GM21526 (cell line): ENCODE measurements at regions not wholly inside any gene's neighbourhood (a gene's known extent, or its start where the extent isn't known, plus 50 kb on each side); places are given as distances from the start of the nearest gene placed in this dataset.

Experiments used
- ATAC-seq: cut with Tn5 transposase; IDR thresholded peaks from one replicate; pipeline ENCODE4 v1.9.1; 2021; ENCODE audit warnings: moderate library complexity; ENCODE audit not compliant: unreplicated experiment, low FRiP score

- no peak for ATAC-seq
These were observed 303.0 kb upstream of the E2F7 start for GRCh38 chr12:77368379-77368778.

GRCh38 chr12:77366616-77367015, 301.2 kb upstream of the E2F7 start:
- no peak for ATAC-seq

GRCh38 chr12:77364400-77364799, 299.0 kb upstream of the E2F7 start:
- ATAC-seq: no peak

GRCh38 chr12:77362509-77363210, 297.3 kb upstream of the E2F7 start:
- no peak for ATAC-seq

GRCh38 chr12:77357655-77358054, 292.3 kb upstream of the E2F7 start:
- no peak for ATAC-seq

GRCh38 chr12:77354766-77355362, 289.5 kb upstream of the E2F7 start:
- no peak for ATAC-seq

GRCh38 chr12:77352946-77353345, 287.6 kb upstream of the E2F7 start:
- ATAC-seq: no peak

GRCh38 chr12:77351860-77352259, 286.5 kb upstream of the E2F7 start:
- no peak for ATAC-seq

GRCh38 chr12:77349689-77350370, 284.5 kb upstream of the E2F7 start:
- ATAC-seq: no peak

- no peak for ATAC-seq
These were observed 281.6 kb upstream of the E2F7 start for GRCh38 chr12:77347017-77347416.

- ATAC-seq: no peak
These were observed 280.0 kb upstream of the E2F7 start for GRCh38 chr12:77345336-77345735.

GRCh38 chr12:77344651-77345050, 279.3 kb upstream of the E2F7 start:
- ATAC-seq: no peak

- no peak for ATAC-seq
These were observed 277.9 kb upstream of the E2F7 start for GRCh38 chr12:77343291-77343690.

GRCh38 chr12:77342253-77342652, 276.9 kb upstream of the E2F7 start:
- no peak for ATAC-seq

GRCh38 chr12:77339610-77340009, 274.2 kb upstream of the E2F7 start:
- ATAC-seq: no peak

- no peak for ATAC-seq
These were observed 272.0 kb upstream of the E2F7 start for GRCh38 chr12:77337362-77337761.

- no peak for ATAC-seq
These were observed 269.4 kb upstream of the E2F7 start for GRCh38 chr12:77334806-77335205.

- ATAC-seq: no peak
These were observed 263.0 kb upstream of the E2F7 start for GRCh38 chr12:77328326-77328725.

GRCh38 chr12:77325511-77326236, 260.3 kb upstream of the E2F7 start:
- ATAC-seq: no peak

GRCh38 chr12:77324763-77325468, 259.5 kb upstream of the E2F7 start:
- ATAC-seq: peak; percentile 96

- peak; percentile 6 for ATAC-seq
These were observed 259.0 kb upstream of the E2F7 start for GRCh38 chr12:77324416-77324762.
